ENCODE measurements at regions not wholly inside any gene's neighbourhood (a gene's known extent, or its start where the extent isn't known, plus 50 kb on each side); places are given as distances from the start of the nearest gene placed in this dataset.
A peak's percentile ranks its signal among the peaks of the same experiment; 100 is the strongest.

DNA sequence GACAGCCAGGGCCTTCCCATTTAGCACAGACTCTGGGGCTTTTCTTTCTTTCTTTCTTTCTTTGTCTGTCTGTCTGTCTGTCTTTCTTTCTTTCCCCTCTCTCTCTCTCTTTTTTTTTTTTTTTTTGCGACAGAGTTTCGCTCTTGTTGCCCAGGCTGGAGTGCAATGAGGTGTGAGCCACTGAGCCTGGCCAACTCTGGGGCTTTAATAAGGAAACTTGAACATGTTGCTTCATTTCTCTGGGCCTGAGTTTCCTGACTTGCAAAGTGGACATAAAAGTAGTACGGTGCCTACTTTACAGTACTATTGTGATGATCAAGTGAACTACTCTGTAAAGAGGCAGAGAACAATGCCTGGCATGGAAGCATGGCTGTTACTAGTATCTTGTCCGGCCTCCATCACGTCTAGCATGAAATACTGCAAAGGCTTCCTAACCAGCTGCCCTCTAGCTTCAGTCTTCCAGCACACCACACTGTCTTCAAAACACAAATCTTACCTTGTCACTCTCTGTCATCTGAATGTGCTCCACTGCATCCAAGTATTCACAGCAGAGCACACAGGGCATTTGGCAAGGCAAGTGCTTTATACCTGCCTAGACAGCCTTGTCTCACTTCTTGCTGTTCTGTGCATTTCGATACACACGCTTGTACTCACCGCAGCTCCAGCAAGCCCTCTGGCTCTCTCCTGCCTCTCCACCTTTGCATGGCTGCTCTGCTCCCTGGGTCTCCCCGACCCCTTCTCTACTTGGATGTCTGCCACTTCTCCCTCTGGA is 96.7 kb downstream of the IRF2BPL start:
- ATAC-seq (ENCODE audit: insufficient read depth, low read depth) (no peak), DNase-seq (no peak)
- Histone ChIP-seq H3K9me3 (ENCODE audit: insufficient read depth, low read length, severe bottlenecking) (no peaks in the 10 kb centered on the region), H3K4me2 (ENCODE audit: insufficient read depth, low read length) (no peak overlapping the region), H3K36me3 (ENCODE audit: insufficient read depth, low read length) (no peaks in the 10 kb centered on the region), H3K4me3 (ENCODE audit: low read depth in 1 of 2, low read length in 2 of 2) (no peak overlapping the region), H3K27me3 (ENCODE audit: insufficient read depth, low read length, poor library complexity) (no peaks in the 10 kb centered on the region), H3K27ac (ENCODE audit: low read length) (no peak overlapping the region), H2AFZ (ENCODE audit: low read depth, low read length) (no peak overlapping the region), H3K4me1 (ENCODE audit: insufficient read depth, low read length) (peaks cover 30% of the 10 kb centered on the region), H3K9ac (ENCODE audit: low read depth, low read length) (no peak overlapping the region), H3K79me2 (ENCODE audit: insufficient read depth, low read length) (no peaks in the 10 kb centered on the region), H4K20me1 (ENCODE audit: insufficient read depth, low read length) (no peaks in the 10 kb centered on the region)
- no peak for TF ChIP-seq EZH2 (IDR thresholded peaks at IDR 0.05; ENCODE audit: borderline replicate concordance, low read depth, low read length, severe bottlenecking)
- TF ChIP-seq, protein P1, sequence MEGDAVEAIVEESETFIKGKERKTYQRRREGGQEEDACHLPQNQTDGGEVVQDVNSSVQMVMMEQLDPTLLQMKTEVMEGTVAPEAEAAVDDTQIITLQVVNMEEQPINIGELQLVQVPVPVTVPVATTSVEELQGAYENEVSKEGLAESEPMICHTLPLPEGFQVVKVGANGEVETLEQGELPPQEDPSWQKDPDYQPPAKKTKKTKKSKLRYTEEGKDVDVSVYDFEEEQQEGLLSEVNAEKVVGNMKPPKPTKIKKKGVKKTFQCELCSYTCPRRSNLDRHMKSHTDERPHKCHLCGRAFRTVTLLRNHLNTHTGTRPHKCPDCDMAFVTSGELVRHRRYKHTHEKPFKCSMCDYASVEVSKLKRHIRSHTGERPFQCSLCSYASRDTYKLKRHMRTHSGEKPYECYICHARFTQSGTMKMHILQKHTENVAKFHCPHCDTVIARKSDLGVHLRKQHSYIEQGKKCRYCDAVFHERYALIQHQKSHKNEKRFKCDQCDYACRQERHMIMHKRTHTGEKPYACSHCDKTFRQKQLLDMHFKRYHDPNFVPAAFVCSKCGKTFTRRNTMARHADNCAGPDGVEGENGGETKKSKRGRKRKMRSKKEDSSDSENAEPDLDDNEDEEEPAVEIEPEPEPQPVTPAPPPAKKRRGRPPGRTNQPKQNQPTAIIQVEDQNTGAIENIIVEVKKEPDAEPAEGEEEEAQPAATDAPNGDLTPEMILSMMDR (IDR thresholded peaks at IDR 0.05; ENCODE audit: borderline replicate concordance, extremely low read depth, low read length, poor library complexity, severe bottlenecking) = no peak

DNA sequence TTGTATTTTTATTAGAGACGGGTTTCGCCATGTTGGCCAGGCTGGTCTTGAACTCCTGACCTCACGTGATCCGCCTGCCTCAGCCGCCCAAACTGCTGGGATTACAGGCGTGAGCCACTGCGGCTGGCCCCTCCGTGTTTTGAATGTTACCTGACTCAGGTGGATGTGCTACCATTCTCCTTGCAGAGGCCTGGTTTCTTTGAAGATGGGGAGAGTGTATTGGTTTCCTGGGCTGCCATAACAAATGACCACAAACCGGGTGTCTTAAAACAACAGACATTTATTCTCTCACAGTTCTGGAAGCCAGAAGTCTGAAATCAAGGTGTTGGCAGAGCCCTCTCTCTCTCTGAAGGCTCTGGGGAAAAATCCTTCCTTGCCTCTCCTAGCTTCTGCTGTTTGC is 98.0 kb downstream of the IRF2BPL start:
- Histone ChIP-seq H3K9ac (ENCODE audit: low read depth, low read length) (no peak overlapping the region), H2AFZ (ENCODE audit: low read depth, low read length) (no peak overlapping the region), H3K9me3 (ENCODE audit: insufficient read depth, low read length, severe bottlenecking) (no peaks in the 10 kb centered on the region), H3K27me3 (ENCODE audit: insufficient read depth, low read length, poor library complexity) (no peaks in the 10 kb centered on the region), H3K4me1 (ENCODE audit: insufficient read depth, low read length) (peaks cover 41% of the 10 kb centered on the region), H3K36me3 (ENCODE audit: insufficient read depth, low read length) (no peaks in the 10 kb centered on the region), H3K79me2 (ENCODE audit: insufficient read depth, low read length) (no peaks in the 10 kb centered on the region), H4K20me1 (ENCODE audit: insufficient read depth, low read length) (no peaks in the 10 kb centered on the region), H3K4me3 (ENCODE audit: low read depth in 1 of 2, low read length in 2 of 2) (no peak overlapping the region), H3K27ac (ENCODE audit: low read length) (no peak overlapping the region), H3K4me2 (ENCODE audit: insufficient read depth, low read length) (peak overlapping the region; percentile 55; the same call in 1 of the 2 replicates)
- no peak for TF ChIP-seq EZH2 (IDR thresholded peaks at IDR 0.05; ENCODE audit: borderline replicate concordance, low read depth, low read length, severe bottlenecking)
- TF ChIP-seq, protein P1 (IDR thresholded peaks at IDR 0.05; ENCODE audit: borderline replicate concordance, extremely low read depth, low read length, poor library complexity, severe bottlenecking) = no peak
- no peak for ATAC-seq (ENCODE audit: insufficient read depth, low read depth)
- no peak for DNase-seq

DNA sequence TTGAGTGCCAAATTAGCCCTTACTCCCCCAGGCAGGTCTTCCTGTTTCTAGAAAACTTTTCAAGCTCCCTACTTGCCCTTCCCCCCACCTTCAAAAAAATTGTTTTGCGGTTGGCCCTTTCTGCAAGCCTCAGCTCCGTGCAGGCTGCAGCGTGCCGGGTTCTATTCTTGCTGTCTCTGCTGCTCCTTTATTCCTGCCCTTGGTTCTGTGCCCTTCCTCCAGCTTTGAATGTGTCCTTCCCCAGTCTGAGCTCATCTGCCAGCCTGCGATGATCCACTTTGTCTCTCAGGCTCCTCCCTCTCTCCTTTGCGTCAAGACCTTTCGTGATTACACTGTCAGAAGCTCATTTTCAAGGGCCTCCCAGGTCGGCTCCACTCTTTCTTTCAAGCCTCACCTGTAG is 98.6 kb downstream of the IRF2BPL start:
- Histone ChIP-seq H3K9me3 (ENCODE audit: insufficient read depth, low read length, severe bottlenecking) (no peaks in the 10 kb centered on the region), H3K79me2 (ENCODE audit: insufficient read depth, low read length) (no peaks in the 10 kb centered on the region), H3K27ac (ENCODE audit: low read length) (peak overlapping the region; percentile 55), H3K27me3 (ENCODE audit: insufficient read depth, low read length, poor library complexity) (no peaks in the 10 kb centered on the region), H2AFZ (ENCODE audit: low read depth, low read length) (peak overlapping the region; percentile 52; the same call in 1 of the 2 replicates), H3K4me2 (ENCODE audit: insufficient read depth, low read length) (peak overlapping the region; percentile 55), H4K20me1 (ENCODE audit: insufficient read depth, low read length) (no peaks in the 10 kb centered on the region), H3K4me1 (ENCODE audit: insufficient read depth, low read length) (peaks cover 43% of the 10 kb centered on the region), H3K9ac (ENCODE audit: low read depth, low read length) (no peak overlapping the region), H3K4me3 (ENCODE audit: low read depth in 1 of 2, low read length in 2 of 2) (peak overlapping the region in 1 of 2 experiments; percentile 6; a peak in 1 of 4 replicates), H3K36me3 (ENCODE audit: insufficient read depth, low read length) (no peaks in the 10 kb centered on the region)
- peak; percentile 89 for ATAC-seq (ENCODE audit: insufficient read depth, low read depth)
- no peak for TF ChIP-seq EZH2 (IDR thresholded peaks at IDR 0.05; ENCODE audit: borderline replicate concordance, low read depth, low read length, severe bottlenecking)
- TF ChIP-seq, protein P1 (IDR thresholded peaks at IDR 0.05; ENCODE audit: borderline replicate concordance, extremely low read depth, low read length, poor library complexity, severe bottlenecking) = no peak
- peak; percentile 89 for DNase-seq

All from DND-41 (cell line).